Caco-2 (cell line): ENCODE measurements at regions not wholly inside any gene's neighbourhood (a gene's known extent, or its start where the extent isn't known, plus 50 kb on each side); places are given as distances from the start of the nearest gene placed in this dataset.

Source experiments
- BruUV-seq: library from RNA; stranded (reverse); fragments of 400-500 nt; replicated peaks from 2 replicates; lab custom pipeline; 2021; lab: Mats Ljungman, UMichigan
- CTCF ChIA-PET: fragments of 300-600 bp; sonication (Branson Sonifier 250); formaldehyde crosslinking; loops from one replicate; lab custom pipeline; 2022; ENCODE audit warnings: antibody characterized with exemption; lab: Charles Lee
- POLR2A ChIA-PET: fragments of 300-600 bp; sonication (Branson Sonifier 250); formaldehyde crosslinking; loops from one replicate; lab custom pipeline; 2022; ENCODE audit warnings: antibody characterized with exemption; lab: Charles Lee
- DNase-seq, 2 experiments: peaks; one replicate each; pipeline versions ENCODE4 v3.0.0 to v3.0.0-alpha.2; 2020 to 2022
- H3K27me3 ChIP-seq: replicated peaks from 2 replicates; pipeline ENCODE4 v1.6.0; 2011; ENCODE audit warnings: low read length; ENCODE audit not compliant: control insufficient read depth, insufficient read depth
- H3K36me3 ChIP-seq: 2 replicates; pipeline ENCODE4 v1.5.1; 2011; ENCODE audit warnings: low read length; ENCODE audit not compliant: control insufficient read depth, insufficient read depth
- H3K4me1 ChIP-seq: fragments of 250-450 bp; sonication (Bioruptor Pico); 2 replicates; pipeline ENCODE4 v1.5.1; 2020; ENCODE audit warnings: mild to moderate bottlenecking
- H3K4me3 ChIP-seq: 2 replicates; pipeline ENCODE4 v1.5.1; 2011; ENCODE audit warnings: low read depth, mild to moderate bottlenecking, control low read depth, low read length
- H3K9me3 ChIP-seq: fragments of 250-450 bp; sonication (Bioruptor Pico); 2 replicates; pipeline ENCODE4 v1.5.1; 2020; ENCODE audit warnings: mild to moderate bottlenecking, moderate library complexity
- H3K27ac Mint-ChIP-seq: one replicate; pipeline ENCODE4 v1.8.0; 2022; ENCODE audit warnings: mixed read lengths; ENCODE audit not compliant: unreplicated experiment
- H3K27me3 Mint-ChIP-seq: one replicate; pipeline ENCODE4 v1.8.0; 2022; ENCODE audit warnings: mixed read lengths; ENCODE audit not compliant: insufficient read depth, unreplicated experiment
- H3K36me3 Mint-ChIP-seq: one replicate; pipeline ENCODE4 v1.8.0; 2022; ENCODE audit warnings: mild to moderate bottlenecking, mixed read lengths; ENCODE audit not compliant: insufficient read depth, unreplicated experiment
- H3K4me1 Mint-ChIP-seq: one replicate; pipeline ENCODE4 v1.8.0; 2022; ENCODE audit warnings: low read depth, mixed read lengths; ENCODE audit not compliant: unreplicated experiment
- H3K4me3 Mint-ChIP-seq: one replicate; pipeline ENCODE4 v1.8.0; 2022; ENCODE audit warnings: mild to moderate bottlenecking, moderate library complexity, mixed read lengths; ENCODE audit not compliant: unreplicated experiment
- H3K9me3 Mint-ChIP-seq: one replicate; pipeline ENCODE4 v1.8.0; 2022; ENCODE audit warnings: mixed read lengths; ENCODE audit not compliant: unreplicated experiment
- intact Hi-C: fragments of 100-400 bp; cut with micrococcal nuclease; formaldehyde crosslinking; loops from one replicate; pipeline ENCODE4 v1.10.0; 2022; ENCODE audit not compliant: unreplicated experiment
- TF ChIP-seq, protein P1 (sequence below), 2 experiments: fragments of 200-600 bp in 1 of 2; IDR thresholded peaks; 1 replicate in 1 of 2; 2 replicates in 1 of 2; pipeline versions ENCODE4 v1.5.1 to v1.8.0; 2011 to 2022; ENCODE audit warnings: antibody characterized with exemption in 1 of 2, control low read depth in 1 of 2, inconsistent platforms in 1 of 2, low read depth in 1 of 2, low read length in 1 of 2, mild to moderate bottlenecking in 1 of 2, moderate library complexity in 1 of 2; ENCODE audit not compliant: insufficient read depth in 1 of 2, severe bottlenecking in 1 of 2, unreplicated experiment in 1 of 2

DNA sequence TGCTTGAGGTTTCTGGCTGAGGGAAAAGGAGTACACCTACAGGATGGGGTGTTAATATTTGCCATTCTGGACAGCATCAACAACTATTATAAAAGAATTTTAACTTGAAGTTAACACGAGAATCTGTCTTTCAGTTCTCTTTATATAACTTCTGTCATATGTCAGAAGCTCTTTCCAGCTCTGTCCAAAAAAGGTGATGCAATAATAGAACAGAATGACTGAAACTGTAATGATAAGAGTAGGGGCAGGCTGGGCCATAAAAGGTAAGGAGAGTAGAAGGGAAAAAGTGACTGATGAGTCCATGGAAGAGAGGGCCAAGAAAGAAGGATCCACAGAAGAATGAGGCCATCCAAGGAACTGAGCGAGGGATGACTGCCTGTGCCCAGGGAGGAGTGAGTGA, 966.7 kb upstream of the FBXO33 start:
- Mint-ChIP-seq H3K4me3 (no peak overlapping the region), H3K4me1 (no peaks in the 10 kb centered on the region), H3K27ac (no peak overlapping the region), H3K9me3 (no peaks in the 10 kb centered on the region), H3K27me3 (no peaks in the 10 kb centered on the region), H3K36me3 (no peaks in the 10 kb centered on the region)
- intact Hi-C loops, result no loop called here
- no peaks in the 10 kb centered on the region for H3K27me3 ChIP-seq
- no peaks in the 10 kb centered on the region for H3K4me1 ChIP-seq
- H3K36me3 ChIP-seq, result no peaks in the 10 kb centered on the region
- DNase-seq, result no peak
- TF ChIP-seq, protein P1, sequence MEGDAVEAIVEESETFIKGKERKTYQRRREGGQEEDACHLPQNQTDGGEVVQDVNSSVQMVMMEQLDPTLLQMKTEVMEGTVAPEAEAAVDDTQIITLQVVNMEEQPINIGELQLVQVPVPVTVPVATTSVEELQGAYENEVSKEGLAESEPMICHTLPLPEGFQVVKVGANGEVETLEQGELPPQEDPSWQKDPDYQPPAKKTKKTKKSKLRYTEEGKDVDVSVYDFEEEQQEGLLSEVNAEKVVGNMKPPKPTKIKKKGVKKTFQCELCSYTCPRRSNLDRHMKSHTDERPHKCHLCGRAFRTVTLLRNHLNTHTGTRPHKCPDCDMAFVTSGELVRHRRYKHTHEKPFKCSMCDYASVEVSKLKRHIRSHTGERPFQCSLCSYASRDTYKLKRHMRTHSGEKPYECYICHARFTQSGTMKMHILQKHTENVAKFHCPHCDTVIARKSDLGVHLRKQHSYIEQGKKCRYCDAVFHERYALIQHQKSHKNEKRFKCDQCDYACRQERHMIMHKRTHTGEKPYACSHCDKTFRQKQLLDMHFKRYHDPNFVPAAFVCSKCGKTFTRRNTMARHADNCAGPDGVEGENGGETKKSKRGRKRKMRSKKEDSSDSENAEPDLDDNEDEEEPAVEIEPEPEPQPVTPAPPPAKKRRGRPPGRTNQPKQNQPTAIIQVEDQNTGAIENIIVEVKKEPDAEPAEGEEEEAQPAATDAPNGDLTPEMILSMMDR (IDR thresholded peaks at IDR 0.05; ENCODE audit: insufficient read depth in 1 of 2, low read depth in 1 of 2, low read length in 1 of 2, severe bottlenecking in 1 of 2, unreplicated experiment in 1 of 2), result no peak
- no TSS peak for BruUV-seq
- POLR2A ChIA-PET, result no interaction called here
- H3K9me3 ChIP-seq, result no peaks in the 10 kb centered on the region; the same call in 1 of the 2 replicates
- no peak overlapping the region for H3K4me3 ChIP-seq
- CTCF ChIA-PET, result no interaction called here

DNA sequence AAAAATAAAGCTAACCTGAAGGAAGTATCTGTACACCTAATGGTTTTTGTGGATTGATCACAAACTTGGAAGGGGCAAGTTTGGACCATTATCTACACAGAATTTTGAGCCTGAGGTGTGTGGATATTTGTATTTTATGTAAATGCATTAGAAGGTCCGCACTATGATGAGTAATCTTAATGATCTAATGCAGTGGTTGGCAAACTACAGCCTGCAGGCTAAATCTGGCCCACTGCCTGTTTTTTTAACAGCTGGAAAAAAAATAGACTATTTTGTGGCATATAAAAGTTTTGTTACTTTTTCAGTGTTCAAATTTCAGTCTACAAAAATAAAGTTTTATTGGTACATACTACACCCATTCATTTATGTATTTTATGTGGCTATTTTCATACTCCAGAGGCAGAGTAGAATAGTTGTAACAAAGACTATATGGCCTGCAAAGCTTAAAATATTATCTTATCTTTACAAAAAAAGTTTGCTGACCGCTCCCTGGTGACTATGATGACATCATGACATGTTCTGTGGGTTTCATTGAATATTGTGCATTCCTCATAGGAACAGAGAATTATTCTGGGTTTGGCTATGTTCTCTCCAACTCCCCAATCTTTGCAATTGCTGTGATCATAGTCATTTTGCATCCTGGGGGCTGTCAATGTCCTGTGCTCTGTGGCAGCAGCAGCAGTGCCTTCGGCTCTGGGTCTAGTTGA, 962.6 kb upstream of the FBXO33 start:
- intact Hi-C loops, result no loop called here

DNA sequence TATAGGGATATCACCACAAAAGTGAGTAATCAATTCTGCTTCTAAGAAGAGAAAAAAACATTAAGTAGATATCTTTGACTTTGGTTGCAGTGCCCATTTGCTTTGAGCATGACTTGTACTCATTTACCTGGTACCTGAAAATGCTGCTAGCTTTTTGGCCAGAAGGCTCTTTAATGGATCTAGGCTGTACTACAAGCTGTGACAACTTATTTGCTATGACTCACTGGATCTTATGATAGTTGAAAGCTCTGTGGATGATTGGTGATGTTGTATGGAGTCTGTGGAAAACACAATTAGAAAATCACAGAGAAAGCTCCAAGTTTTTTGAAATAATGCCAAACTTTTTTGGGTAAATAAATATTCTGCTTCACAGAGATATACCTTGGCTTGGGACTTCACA, 960.9 kb upstream of the FBXO33 start:
- no TSS peak for BruUV-seq
- H3K4me3 Mint-ChIP-seq, result no peak overlapping the region
- ChIA-PET CTCF (no interaction called here), POLR2A (no interaction called here)
- no peaks in the 10 kb centered on the region for H3K4me1 Mint-ChIP-seq
- no peaks in the 10 kb centered on the region for H3K27me3 Mint-ChIP-seq
- Histone ChIP-seq H3K4me3 (no peak overlapping the region), H3K4me1 (no peaks in the 10 kb centered on the region), H3K27me3 (no peaks in the 10 kb centered on the region), H3K36me3 (no peaks in the 10 kb centered on the region), H3K9me3 (no peaks in the 10 kb centered on the region)
- DNase-seq, result no peak
- TF ChIP-seq, protein P1 (IDR thresholded peaks at IDR 0.05; ENCODE audit: insufficient read depth in 1 of 2, low read depth in 1 of 2, low read length in 1 of 2, severe bottlenecking in 1 of 2, unreplicated experiment in 1 of 2), result no peak
- no peaks in the 10 kb centered on the region for H3K9me3 Mint-ChIP-seq
- intact Hi-C loops, result no loop called here
- H3K27ac Mint-ChIP-seq, result no peak overlapping the region
- no peaks in the 10 kb centered on the region for H3K36me3 Mint-ChIP-seq

More for the DNA sequence above, 962.6 kb upstream of the FBXO33 start:
- no peak overlapping the region for H3K27ac Mint-ChIP-seq
- H3K36me3 Mint-ChIP-seq, result no peaks in the 10 kb centered on the region
- no peak for DNase-seq
- H3K9me3 Mint-ChIP-seq, result no peaks in the 10 kb centered on the region
- ChIA-PET CTCF (no interaction called here), POLR2A (no interaction called here)
- Histone ChIP-seq H3K9me3 (no peaks in the 10 kb centered on the region), H3K27me3 (no peaks in the 10 kb centered on the region), H3K4me3 (no peak overlapping the region), H3K36me3 (no peaks in the 10 kb centered on the region), H3K4me1 (no peaks in the 10 kb centered on the region)
- no peaks in the 10 kb centered on the region for H3K27me3 Mint-ChIP-seq
- TF ChIP-seq, protein P1 (IDR thresholded peaks at IDR 0.05; ENCODE audit: insufficient read depth in 1 of 2, low read depth in 1 of 2, low read length in 1 of 2, severe bottlenecking in 1 of 2, unreplicated experiment in 1 of 2), result no peak
- H3K4me1 Mint-ChIP-seq, result no peaks in the 10 kb centered on the region
- H3K4me3 Mint-ChIP-seq, result no peak overlapping the region
- BruUV-seq, result no TSS peak
